DND-41 (cell line): ENCODE measurements at regions not wholly inside any gene's neighbourhood (a gene's known extent, or its start where the extent isn't known, plus 50 kb on each side); places are given as distances from the start of the nearest gene placed in this dataset.

Experiments
- ATAC-seq: fragments of 200-7000 bp; cut with Tn5 transposase; 3 replicates; pipeline ENCODE4 v1.9.1; 2021; ENCODE audit warnings: low read depth; ENCODE audit not compliant: insufficient read depth
- DNase-seq: peaks from one replicate; pipeline ENCODE4 v3.0.0-alpha.2; 2020
- H2AFZ ChIP-seq: 2 replicates; pipeline ENCODE4 v1.6.0; 2012; ENCODE audit warnings: low read depth, low read length
- H3K27ac ChIP-seq: 2 replicates; pipeline ENCODE4 v1.5.1; 2012; ENCODE audit warnings: low read length, inconsistent platforms
- H3K27me3 ChIP-seq: fragments of 200-600 bp; sonication (generic); 2 replicates; pipeline ENCODE4 v1.6.0; 2012; ENCODE audit warnings: low read length, mild to moderate bottlenecking, inconsistent platforms; ENCODE audit not compliant: insufficient read depth, poor library complexity
- H3K36me3 ChIP-seq: 2 replicates; pipeline ENCODE4 v1.5.1; 2012; ENCODE audit warnings: low read length, inconsistent platforms; ENCODE audit not compliant: insufficient read depth
- H3K4me1 ChIP-seq: 2 replicates; pipeline ENCODE4 v1.5.1; 2012; ENCODE audit warnings: mild to moderate bottlenecking, low read length; ENCODE audit not compliant: insufficient read depth
- H3K4me2 ChIP-seq: 2 replicates; pipeline ENCODE4 v1.6.0; 2012; ENCODE audit warnings: mild to moderate bottlenecking, moderate library complexity, low read length, inconsistent platforms; ENCODE audit not compliant: insufficient read depth
- H3K4me3 ChIP-seq, 2 experiments: fragments of 200-600 bp in 1 of 2; shearing (Covaris generic) in 1 of 2; 2 replicates each; pipeline ENCODE4 v1.5.1; 2012 to 2016; ENCODE audit warnings: inconsistent platforms in 2 of 2, low read length in 2 of 2, mild to moderate bottlenecking in 2 of 2, low read depth in 1 of 2, moderate library complexity in 1 of 2
- H3K79me2 ChIP-seq: 2 replicates; pipeline ENCODE4 v1.6.0; 2012; ENCODE audit warnings: low read length, inconsistent platforms; ENCODE audit not compliant: insufficient read depth
- H3K9ac ChIP-seq: 2 replicates; pipeline ENCODE4 v1.6.0; 2012; ENCODE audit warnings: low read depth, mild to moderate bottlenecking, inconsistent platforms, low read length, moderate library complexity
- H3K9me3 ChIP-seq: 2 replicates; pipeline ENCODE4 v1.5.1; 2012; ENCODE audit warnings: low read length, moderate library complexity, mild to moderate bottlenecking, inconsistent platforms; ENCODE audit not compliant: insufficient read depth, severe bottlenecking
- H4K20me1 ChIP-seq: 2 replicates; pipeline ENCODE4 v1.6.0; 2012; ENCODE audit warnings: low read length; ENCODE audit not compliant: insufficient read depth
- CTCF ChIP-seq: IDR thresholded peaks from 2 replicates; pipeline ENCODE4 v1.5.1; 2012; ENCODE audit warnings: borderline replicate concordance, low read length, moderate library complexity, mild to moderate bottlenecking; ENCODE audit not compliant: poor library complexity, severe bottlenecking; ENCODE audit errors: extremely low read depth
- EZH2 ChIP-seq: IDR thresholded peaks from 3 replicates; pipeline ENCODE4 v1.6.1; 2012; ENCODE audit warnings: borderline replicate concordance, low read depth, mild to moderate bottlenecking, moderate library complexity, low read length, inconsistent platforms; ENCODE audit not compliant: severe bottlenecking

DNA sequence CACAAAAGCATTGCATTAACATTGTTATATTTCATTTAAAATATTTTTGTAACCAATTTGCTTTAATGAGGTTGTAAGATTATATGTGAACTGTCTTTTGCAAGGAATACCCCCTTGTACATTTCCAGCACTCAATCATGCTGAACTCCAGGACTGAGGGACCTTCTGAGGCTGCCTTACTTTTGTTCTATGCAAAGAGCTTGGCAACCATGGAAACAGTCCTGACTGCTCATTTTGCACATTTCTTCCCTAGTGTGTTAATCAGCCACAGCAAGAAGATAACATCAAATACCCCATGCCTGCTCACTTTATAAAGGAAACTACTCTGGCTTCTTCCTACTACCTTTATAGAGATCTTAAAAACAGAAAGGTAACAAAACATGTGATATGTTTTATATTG lies 355.6 kb upstream of the IZUMO3 start:
- no peaks in the 10 kb centered on the region for H3K36me3 ChIP-seq
- H3K27ac ChIP-seq: no peak overlapping the region
- no peak overlapping the region for H2AFZ ChIP-seq
- no peak for DNase-seq
- no peaks in the 10 kb centered on the region for H3K4me1 ChIP-seq
- no peaks in the 10 kb centered on the region for H3K9me3 ChIP-seq
- H3K4me2 ChIP-seq: no peak overlapping the region
- no peaks in the 10 kb centered on the region for H3K27me3 ChIP-seq
- H3K9ac ChIP-seq: no peak overlapping the region
- no peaks in the 10 kb centered on the region for H3K79me2 ChIP-seq
- no peak overlapping the region for H3K4me3 ChIP-seq
- TF ChIP-seq EZH2 (no peak), CTCF (no peak)
- ATAC-seq: no peak
- no peaks in the 10 kb centered on the region for H4K20me1 ChIP-seq

GRCh38 chr9:24900179-24900578 lies 354.5 kb upstream of the IZUMO3 start:
- Histone ChIP-seq H3K27ac (no peak overlapping the region), H3K27me3 (no peaks in the 10 kb centered on the region), H3K4me1 (no peaks in the 10 kb centered on the region), H4K20me1 (no peaks in the 10 kb centered on the region), H3K4me2 (no peak overlapping the region), H3K9ac (no peak overlapping the region), H3K4me3 (no peak overlapping the region), H3K9me3 (no peaks in the 10 kb centered on the region), H2AFZ (no peak overlapping the region), H3K36me3 (no peaks in the 10 kb centered on the region), H3K79me2 (no peaks in the 10 kb centered on the region)
- TF ChIP-seq EZH2 (no peak), CTCF (no peak)
- DNase-seq: no peak
- ATAC-seq: no peak

DNA sequence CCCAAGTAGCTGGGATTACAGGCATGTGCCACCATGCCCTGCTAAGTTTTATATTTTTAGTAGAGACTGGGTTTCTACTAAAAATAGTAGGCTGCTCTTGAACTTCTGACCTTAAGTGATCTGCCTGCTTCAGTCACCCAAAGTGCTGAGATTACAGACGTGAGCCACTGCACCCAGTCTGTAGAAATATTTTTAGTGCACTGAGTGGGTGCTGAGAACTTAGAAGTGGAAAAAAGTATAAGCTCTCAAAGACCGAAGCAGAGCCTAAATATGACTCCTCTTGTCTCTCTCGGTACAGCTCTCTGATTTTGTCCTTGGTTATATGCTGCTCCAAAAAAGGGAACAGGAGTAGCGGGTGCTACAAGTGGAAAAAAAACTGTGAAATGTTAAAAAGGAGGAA lies 353.8 kb upstream of the IZUMO3 start:
- TF ChIP-seq CTCF (no peak), EZH2 (no peak)
- no peak overlapping the region for H3K27ac ChIP-seq

DNA sequence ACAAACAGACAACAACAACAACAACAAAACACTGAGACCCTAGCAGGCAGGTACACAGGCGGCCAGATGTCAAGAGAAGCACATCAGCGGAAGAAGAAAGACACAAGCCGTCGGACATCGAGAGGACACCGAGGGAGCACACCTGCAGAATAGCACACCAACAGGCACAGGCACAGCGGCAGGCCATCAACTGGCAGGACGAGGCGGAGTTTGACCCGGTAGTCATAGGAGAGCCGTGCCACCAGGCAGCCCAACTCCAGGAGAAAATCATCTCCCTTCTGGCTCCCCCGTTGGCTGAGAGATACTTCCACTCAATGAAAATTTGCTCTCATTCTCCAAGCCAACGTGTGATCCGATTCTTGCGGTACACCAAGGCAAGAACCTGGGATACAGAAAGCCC lies 352.1 kb upstream of the IZUMO3 start:
- no peaks in the 10 kb centered on the region for H3K79me2 ChIP-seq
- no peaks in the 10 kb centered on the region for H3K9me3 ChIP-seq
- no peak overlapping the region for H2AFZ ChIP-seq
- H3K4me1 ChIP-seq: no peaks in the 10 kb centered on the region
- no peak for ATAC-seq
- no peak for DNase-seq
- no peaks in the 10 kb centered on the region for H3K36me3 ChIP-seq
- H4K20me1 ChIP-seq: no peaks in the 10 kb centered on the region
- H3K4me3 ChIP-seq: no peak overlapping the region
- TF ChIP-seq CTCF (no peak), EZH2 (no peak)
- H3K4me2 ChIP-seq: no peak overlapping the region
- no peak overlapping the region for H3K27ac ChIP-seq
- H3K9ac ChIP-seq: no peak overlapping the region
- H3K27me3 ChIP-seq: no peaks in the 10 kb centered on the region

More for the DNA sequence above, 353.8 kb upstream of the IZUMO3 start:
- H3K9me3 ChIP-seq: no peaks in the 10 kb centered on the region
- H3K4me1 ChIP-seq: no peaks in the 10 kb centered on the region
- no peak for ATAC-seq
- no peaks in the 10 kb centered on the region for H3K27me3 ChIP-seq
- no peak overlapping the region for H3K4me3 ChIP-seq
- no peaks in the 10 kb centered on the region for H3K36me3 ChIP-seq
- no peak overlapping the region for H3K4me2 ChIP-seq
- H2AFZ ChIP-seq: no peak overlapping the region
- H4K20me1 ChIP-seq: no peaks in the 10 kb centered on the region
- H3K79me2 ChIP-seq: no peaks in the 10 kb centered on the region
- no peak overlapping the region for H3K9ac ChIP-seq
- no peak for DNase-seq
